ENCODE measurements at regions not wholly inside any gene's neighbourhood (a gene's known extent, or its start where the extent isn't known, plus 50 kb on each side); places are given as distances from the start of the nearest gene placed in this dataset.

GRCh38 chr9:109950710-109951443 is 170.9 kb downstream of the PALM2AKAP2 start:
- TF ChIP-seq, protein P1, sequence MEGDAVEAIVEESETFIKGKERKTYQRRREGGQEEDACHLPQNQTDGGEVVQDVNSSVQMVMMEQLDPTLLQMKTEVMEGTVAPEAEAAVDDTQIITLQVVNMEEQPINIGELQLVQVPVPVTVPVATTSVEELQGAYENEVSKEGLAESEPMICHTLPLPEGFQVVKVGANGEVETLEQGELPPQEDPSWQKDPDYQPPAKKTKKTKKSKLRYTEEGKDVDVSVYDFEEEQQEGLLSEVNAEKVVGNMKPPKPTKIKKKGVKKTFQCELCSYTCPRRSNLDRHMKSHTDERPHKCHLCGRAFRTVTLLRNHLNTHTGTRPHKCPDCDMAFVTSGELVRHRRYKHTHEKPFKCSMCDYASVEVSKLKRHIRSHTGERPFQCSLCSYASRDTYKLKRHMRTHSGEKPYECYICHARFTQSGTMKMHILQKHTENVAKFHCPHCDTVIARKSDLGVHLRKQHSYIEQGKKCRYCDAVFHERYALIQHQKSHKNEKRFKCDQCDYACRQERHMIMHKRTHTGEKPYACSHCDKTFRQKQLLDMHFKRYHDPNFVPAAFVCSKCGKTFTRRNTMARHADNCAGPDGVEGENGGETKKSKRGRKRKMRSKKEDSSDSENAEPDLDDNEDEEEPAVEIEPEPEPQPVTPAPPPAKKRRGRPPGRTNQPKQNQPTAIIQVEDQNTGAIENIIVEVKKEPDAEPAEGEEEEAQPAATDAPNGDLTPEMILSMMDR (IDR thresholded peaks at IDR 0.05), result no peak
- no peak overlapping the region for H3K27ac ChIP-seq
- H3K4me3 ChIP-seq, result no peak overlapping the region
- no peak for DNase-seq (ENCODE audit: low spot score)

GRCh38 chr9:109953300-109953699 is 173.3 kb downstream of the PALM2AKAP2 start:
- no peak overlapping the region for H3K27ac ChIP-seq
- no peak overlapping the region for H3K4me3 ChIP-seq
- TF ChIP-seq, protein P1 (IDR thresholded peaks at IDR 0.05), result no peak
- DNase-seq (ENCODE audit: low spot score), result no peak

DNA sequence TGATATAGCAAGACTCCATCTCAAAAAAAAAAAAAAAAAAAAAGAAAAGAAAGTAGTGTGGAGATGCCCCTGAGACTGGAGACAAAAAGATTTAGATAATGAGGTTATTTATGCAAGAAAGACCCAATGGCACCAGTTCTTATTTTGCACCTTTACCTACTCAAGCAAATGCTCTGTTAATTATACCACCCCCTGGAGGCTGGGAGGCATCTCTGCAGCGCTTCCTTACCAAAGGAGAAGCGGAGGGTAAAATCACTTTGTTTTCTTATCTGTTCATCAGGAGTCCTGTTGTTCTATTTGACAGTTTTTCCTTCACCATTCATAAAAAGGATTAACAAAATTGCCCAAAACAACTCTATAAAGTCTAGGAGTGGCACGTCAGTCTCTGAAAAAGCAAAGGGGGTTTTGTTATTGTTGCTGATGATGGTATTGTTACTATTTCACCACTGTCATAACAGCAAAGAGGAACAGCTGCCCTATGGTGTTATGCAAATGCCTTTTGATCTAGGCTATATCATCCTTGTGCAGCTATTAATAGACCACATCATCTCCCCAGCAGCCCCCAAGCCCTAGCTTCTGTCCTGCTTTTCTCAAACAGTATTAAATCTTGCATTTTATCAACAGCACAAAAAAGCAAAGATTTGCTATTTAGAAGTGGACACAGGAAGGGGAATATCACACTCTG is 174.0 kb downstream of the PALM2AKAP2 start:
- TF ChIP-seq, protein P1 (IDR thresholded peaks at IDR 0.05), result no peak
- no peak overlapping the region for H3K4me3 ChIP-seq
- no peak overlapping the region for H3K27ac ChIP-seq
- DNase-seq (ENCODE audit: low spot score), result no peak

- TF ChIP-seq, protein P1 (IDR thresholded peaks at IDR 0.05), result no peak
- Histone ChIP-seq H3K4me3 (peak overlapping the region; percentile 41), H3K27ac (no peak overlapping the region)
- no peak for DNase-seq (ENCODE audit: low spot score)
Measured at GRCh38 chr9:109956717-109957440, 176.9 kb downstream of the PALM2AKAP2 start.

DNA sequence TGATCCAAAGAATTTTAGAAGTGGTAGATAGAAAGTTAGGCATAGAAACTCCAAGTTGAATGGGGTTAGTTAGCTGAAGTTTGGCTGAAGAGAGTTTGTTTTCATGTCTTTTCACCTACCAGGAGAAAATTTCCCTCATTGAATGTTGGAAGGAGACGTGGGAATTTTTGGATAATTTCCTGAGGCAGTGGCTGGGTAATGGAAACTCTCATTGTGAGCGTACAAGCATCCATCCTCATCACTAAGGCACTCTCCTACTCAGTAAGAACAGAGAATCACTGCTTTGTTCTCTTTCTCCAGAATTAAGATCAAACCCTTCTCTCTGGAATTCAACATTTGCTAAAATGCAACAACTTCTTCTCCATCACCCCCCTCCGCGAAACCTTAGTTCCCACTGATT is 179.7 kb downstream of the PALM2AKAP2 start:
- DNase-seq (ENCODE audit: low spot score), result no peak
- TF ChIP-seq, protein P1 (IDR thresholded peaks at IDR 0.05), result no peak
- Histone ChIP-seq H3K4me3 (no peak overlapping the region), H3K27ac (no peak overlapping the region)

DNA sequence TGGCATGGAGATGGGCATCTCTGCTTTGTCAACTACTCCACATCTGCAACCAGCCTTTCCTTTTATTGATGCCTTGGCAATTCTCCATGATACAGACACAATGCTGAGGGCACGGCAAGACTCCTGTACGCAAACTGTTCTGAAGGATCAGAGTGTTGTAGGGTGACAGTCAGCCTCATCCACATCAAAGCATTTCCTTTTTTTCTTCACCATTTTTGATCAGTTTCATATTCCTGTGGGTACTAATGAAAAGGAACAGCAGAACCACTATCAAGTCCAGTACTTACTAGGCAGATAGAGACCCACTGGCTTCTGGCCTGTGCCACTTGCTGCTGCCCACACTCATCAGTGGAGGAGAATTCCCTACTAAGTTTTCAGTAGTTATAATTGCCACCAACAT is 181.6 kb downstream of the PALM2AKAP2 start:
- TF ChIP-seq, protein P1 (IDR thresholded peaks at IDR 0.05), result no peak
- Histone ChIP-seq H3K4me3 (no peak overlapping the region), H3K27ac (no peak overlapping the region)
- DNase-seq (ENCODE audit: low spot score), result no peak

All from coronary artery (tissue), 2 donors.